Activated CD8-positive, alpha-beta memory T cell treated with anti-CD3 and anti-CD28 coated beads for 4 hours (primary cell): ENCODE measurements at regions not wholly inside any gene's neighbourhood (a gene's known extent, or its start where the extent isn't known, plus 50 kb on each side); places are given as distances from the start of the nearest gene placed in this dataset.
"Not testable (repeated sequence)": the region's sequence is repeated elsewhere in the genome, so short reads cannot be mapped to it uniquely, and the experiment has no call there.

ENCODE experiments used
- DNase-seq, 2 donors: peaks; one replicate each; pipeline ENCODE4 v3.0.0-alpha.2; 2020; ENCODE audit warnings: low read depth in 2 of 2

DNA sequence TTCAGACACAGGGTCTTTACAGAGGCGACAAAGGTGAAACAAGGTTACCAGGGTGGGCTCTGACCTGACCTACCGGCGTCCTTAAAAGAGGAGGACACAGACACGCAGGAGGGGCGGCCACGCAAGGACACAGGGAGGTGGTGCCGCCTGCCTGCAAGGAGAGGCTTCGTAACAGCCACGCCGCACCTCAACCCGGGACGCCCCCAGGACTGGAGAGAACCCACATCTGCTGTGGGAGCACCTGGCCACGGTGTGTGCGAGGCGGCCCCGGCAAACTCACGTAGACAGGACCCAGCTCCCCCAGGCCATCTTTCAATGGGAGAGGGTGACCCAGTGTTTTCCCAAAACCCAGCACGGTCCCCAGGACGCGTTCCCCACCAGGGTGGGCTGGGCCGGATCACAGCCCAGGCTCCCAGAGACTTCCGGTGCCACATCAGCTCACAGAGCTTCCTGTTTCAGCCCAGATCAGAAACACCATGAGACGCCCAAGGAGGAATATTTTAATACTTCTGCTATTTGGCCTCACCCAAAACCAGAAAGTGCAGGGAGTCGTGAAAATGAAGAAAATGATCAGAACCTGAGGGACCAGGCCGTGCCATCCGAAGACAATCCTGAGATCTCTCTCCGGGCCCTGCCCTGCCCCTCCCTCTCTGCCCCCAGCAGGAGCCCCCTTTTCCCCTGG, 5417.4 kb upstream of the TPTE start:
- DNase-seq, result not testable (repeated sequence)

GRCh38 chr21:5104562-5104928, 5416.8 kb upstream of the TPTE start:
- DNase-seq, result not testable (repeated sequence)

- not testable (repeated sequence) for DNase-seq
Observed at GRCh38 chr21:5105939-5106708, 5415.3 kb upstream of the TPTE start.

GRCh38 chr21:5106767-5107464, 5414.5 kb upstream of the TPTE start:
- not testable (repeated sequence) for DNase-seq

- not testable (repeated sequence) for DNase-seq
Observed at GRCh38 chr21:5107637-5108036, 5413.7 kb upstream of the TPTE start.

DNA sequence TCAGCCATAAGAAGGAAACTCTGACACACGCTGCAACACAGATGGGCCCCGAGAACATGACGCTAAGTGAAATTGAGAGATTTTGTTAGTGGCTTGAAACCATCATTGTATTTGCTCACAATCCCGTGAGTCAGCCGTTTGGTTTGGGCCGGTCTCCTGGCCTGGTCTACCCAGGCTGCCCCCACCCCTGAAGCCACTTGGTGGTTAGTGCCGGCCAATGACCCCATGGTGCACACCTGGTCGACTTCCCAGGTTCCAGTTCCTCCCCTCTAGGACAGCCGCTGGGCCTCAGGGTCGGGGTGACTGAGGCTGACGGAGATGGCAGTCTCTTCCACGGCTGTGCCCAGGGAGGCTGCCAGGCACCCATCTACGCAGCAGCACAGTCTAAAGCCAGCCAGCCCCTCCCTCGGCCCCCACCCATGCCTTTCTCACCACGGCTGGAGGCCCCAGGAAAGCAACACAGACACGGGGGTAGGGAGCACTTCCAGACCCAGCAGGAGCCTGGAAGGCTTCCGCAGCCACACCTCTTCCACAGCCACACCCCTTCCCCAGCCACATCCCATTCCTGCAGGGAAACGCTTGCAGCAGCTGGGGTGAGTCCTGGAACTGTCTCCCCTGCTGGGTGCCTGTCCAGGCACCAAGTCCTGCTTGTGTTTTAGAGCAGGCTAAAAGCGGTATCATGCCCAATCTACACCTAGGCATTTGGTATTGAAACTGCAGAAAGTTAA, 5413.2 kb upstream of the TPTE start:
- DNase-seq, result not testable (repeated sequence)

DNA sequence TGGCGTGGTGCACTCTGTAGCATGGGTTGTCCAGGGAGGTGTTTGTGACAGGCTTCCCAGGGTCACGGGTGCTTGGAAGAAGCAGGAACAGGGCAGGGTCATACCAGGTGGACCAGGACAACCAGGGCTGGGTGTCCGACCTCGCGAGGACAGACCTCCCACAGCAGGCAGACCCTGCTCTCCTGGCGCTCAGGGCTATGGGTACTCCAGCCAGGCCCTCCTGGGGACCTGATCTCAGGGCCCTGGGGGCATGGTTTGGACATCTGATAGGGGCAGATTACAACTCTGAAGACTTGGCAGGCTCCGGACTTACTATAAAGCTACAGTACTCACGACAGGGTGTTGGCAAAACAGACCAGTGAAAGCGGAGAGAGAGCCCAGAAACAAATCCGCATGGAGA, 5410.2 kb upstream of the TPTE start:
- not testable (repeated sequence) for DNase-seq

- DNase-seq, result not testable (repeated sequence)
Observed at GRCh38 chr21:5113092-5113491, 5408.3 kb upstream of the TPTE start.

DNA sequence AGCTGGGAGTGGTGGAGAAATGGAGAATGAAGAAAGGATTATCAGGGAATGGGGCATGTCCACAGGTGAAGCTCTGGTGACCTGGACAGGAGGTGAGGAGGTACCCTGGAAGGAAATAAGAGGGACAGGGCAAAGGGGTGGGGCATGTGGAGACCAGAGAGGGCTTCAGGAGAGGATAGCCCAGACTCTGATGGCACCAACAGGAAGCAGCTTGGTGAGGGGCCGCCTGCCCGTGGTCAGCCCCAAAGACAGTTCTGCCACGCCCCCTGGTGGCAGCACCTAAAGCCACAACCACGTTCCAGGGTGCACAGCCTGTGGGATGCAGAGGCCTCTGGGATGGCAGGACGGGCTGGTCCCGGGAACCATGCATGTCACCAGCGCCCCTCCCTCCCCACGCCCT, 5406.9 kb upstream of the TPTE start:
- not testable (repeated sequence) for DNase-seq

GRCh38 chr21:5114893-5115645, 5406.3 kb upstream of the TPTE start:
- DNase-seq, result not testable (repeated sequence)

- not testable (repeated sequence) for DNase-seq
Observed at GRCh38 chr21:5115646-5116343, 5405.6 kb upstream of the TPTE start.

GRCh38 chr21:5116344-5117123, 5404.8 kb upstream of the TPTE start:
- DNase-seq, result not testable (repeated sequence)

DNA sequence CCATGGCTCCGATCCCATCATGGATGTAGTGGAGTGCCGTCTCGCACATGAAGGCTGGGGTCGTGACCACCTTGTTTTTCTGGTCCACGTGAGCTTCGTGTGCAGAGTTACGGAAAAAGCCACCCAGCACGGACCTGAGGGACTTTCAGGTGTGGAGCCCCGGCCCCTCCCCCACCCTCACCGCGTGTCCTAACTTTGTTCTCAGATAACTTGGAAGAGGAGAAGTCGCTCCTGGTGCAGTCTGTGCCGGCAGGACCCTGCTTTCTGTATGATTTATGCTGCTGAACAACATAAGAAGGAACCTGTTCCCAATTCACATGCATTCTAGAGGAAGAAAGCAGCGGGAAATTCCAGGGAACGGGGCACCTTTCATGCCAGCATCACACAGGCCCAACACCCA, 5404.2 kb upstream of the TPTE start:
- DNase-seq, result not testable (repeated sequence)

- not testable (repeated sequence) for DNase-seq
Observed at GRCh38 chr21:5117666-5118295, 5403.6 kb upstream of the TPTE start.

DNA sequence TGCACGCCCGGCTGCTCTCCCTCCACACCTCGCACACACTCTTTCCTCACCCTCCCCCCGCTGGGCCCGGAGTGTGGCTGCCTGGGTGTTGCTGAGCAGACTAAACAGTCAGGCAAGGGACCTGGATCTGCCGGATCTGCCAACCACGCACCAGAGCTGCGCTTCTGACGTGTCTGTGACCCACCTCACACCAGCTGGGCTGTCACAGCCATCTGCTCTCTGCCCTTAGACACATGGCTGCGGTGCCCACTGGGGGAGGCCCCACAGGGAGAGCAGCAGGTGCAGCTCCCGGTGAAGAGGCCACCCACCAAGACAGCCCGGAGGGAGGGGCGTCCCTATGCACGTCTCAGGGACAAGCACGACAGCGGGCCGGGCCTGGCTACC, 5403.1 kb upstream of the TPTE start:
- not testable (repeated sequence) for DNase-seq

DNA sequence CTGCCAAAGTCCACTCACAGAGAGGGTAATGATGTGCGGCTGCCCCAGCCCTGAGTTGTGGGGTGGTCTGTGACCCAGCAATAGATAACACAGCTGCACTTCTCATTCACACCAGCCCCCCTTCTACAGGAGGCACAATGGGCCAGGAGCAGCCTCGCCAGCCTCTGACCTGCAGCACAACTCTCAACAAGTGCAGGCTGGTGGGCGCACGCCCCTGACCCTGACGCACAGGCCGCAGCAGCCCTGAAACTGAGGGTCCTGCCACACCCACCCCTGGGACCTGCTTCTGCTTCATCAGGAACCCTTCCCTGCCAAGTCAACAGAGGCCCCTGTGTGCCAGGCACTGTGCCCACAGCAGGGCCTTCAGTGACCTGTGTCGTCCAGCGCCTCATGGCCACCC, 5402.2 kb upstream of the TPTE start:
- DNase-seq, result not testable (repeated sequence)

DNA sequence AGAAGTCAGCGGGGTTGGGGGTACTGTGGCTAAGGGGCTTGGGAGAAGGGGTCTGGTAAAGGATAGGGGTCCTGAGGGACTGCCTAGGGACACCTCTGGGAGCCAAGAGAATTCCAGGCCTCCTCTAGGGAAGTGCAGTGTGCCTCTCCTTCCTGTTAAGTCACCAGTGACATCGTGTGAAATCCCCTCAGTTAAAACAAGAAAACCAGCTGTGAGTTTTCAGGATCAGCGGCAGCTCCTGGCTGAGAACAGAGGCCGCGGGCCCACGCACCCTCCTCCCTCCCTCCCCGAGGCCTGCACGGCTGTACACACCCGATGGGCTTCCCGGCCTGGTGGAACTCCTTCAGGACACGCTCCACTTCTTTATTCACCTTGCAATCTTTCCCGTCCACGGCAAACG, 5400.0 kb upstream of the TPTE start:
- DNase-seq, result not testable (repeated sequence)

- DNase-seq, result not testable (repeated sequence)
Observed at GRCh38 chr21:5121849-5122248, 5399.5 kb upstream of the TPTE start.

DNA sequence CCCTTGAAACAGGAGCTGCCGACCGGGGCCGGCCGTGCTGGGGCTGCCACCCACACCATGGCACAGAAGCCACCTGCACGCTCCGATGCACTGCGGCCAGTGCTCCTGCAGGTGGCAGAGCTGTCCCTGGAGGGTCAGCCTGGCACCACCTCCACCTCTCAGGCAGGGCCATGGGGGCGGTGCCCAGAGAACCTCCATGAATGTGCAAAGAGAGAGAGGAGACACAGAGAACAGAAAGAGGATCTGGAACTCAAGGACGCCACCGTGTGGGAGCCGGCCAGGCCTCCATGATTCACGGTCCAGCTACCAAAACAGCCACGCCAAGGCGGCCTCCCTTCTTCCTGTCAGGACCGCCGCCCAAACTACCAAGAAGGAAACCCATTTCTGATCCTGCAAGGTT, 5397.7 kb upstream of the TPTE start:
- peak; percentile 33 to 43 for DNase-seq
